ENCODE measurements at regions not wholly inside any gene's neighbourhood (a gene's known extent, or its start where the extent isn't known, plus 50 kb on each side); places are given as distances from the start of the nearest gene placed in this dataset.

DNA sequence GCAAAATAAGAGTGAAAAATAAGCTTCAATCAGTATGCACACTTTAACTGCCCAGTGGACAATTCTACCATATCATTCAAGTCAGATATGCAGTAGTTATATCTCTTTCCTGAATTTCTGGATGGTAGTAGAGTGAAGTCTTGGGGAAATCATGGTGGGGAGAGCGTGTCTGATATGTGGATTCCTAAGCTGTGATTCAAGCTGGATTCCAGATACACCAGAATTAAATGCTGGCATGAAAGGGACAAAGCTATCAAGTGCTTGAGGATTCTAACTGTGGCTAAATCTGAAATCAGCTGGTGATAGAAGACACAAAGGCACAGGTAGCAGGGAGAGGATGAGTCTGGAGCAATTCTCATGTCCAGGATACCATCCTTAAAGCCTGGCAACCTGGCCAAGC lies 323.5 kb downstream of the DUSP10 start:
- H3K9ac ChIP-seq (ENCODE audit: low read depth, low read length, poor library complexity) = no peak overlapping the region

DNA sequence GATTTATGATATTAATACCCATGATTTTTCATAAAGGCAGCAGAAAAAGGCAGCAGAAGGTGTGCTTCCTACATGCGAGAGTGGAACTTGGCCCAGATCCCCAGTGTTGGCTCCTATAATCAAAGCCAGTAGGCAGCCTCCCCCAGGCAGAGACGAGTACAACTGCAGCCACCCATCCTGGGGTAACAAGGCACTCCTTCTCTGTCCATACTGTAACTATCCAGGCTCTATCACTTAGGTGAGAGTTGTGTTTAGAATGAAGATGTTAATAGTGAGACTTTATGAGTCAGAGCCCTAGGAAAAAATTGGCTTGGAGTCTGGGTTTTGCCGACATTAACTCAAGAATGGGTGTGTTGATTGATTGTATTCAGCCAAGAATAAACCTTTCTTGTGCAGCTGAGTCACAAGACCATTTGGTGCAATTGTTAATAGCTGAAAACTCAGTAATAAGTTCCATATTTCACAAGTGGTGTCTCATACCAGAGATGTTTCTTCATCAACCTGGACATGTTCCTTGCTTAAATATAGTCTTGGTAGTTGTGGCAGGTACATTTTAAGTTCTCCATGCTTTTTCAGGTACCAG lies 322.3 kb downstream of the DUSP10 start:
- Histone ChIP-seq H2BK12ac (ENCODE audit: low read length) (no peak overlapping the region), H3K18ac (ENCODE audit: low read length) (no peak overlapping the region), H3K14ac (ENCODE audit: low read length) (no peak overlapping the region), H2BK5ac (ENCODE audit: low read length) (no peak overlapping the region), H2AFZ (ENCODE audit: low read length) (no peak overlapping the region), H3K27me3 (ENCODE audit: control insufficient read depth in 3 of 3, insufficient read depth in 3 of 3, low read depth in 1 of 3, low read length in 3 of 3) (no peaks in the 10 kb centered on the region), H3K4ac (ENCODE audit: low read length) (no peak overlapping the region), H3K27ac (replicated peaks; ENCODE audit: low read length) (no peak overlapping the region), H2AK5ac (ENCODE audit: low read depth, low read length) (no peak overlapping the region), H2BK15ac (ENCODE audit: low read length) (no peak overlapping the region), H4K8ac (ENCODE audit: low read depth, low read length) (no peak overlapping the region), H2BK120ac (ENCODE audit: low read depth, low read length) (no peak overlapping the region), H3K4me2 (ENCODE audit: insufficient read depth, low read length, poor library complexity, severe bottlenecking) (no peak overlapping the region), H3K23ac (ENCODE audit: low read depth, low read length, poor library complexity) (no peak overlapping the region), H3K36me3 (replicated peaks in 1 of 2; ENCODE audit: control insufficient read depth in 2 of 2, insufficient read depth in 2 of 2, low read length in 2 of 2) (no peaks in the 10 kb centered on the region), H3K79me1 (ENCODE audit: low read depth, low read length) (no peaks in the 10 kb centered on the region), H4K91ac (ENCODE audit: low read depth, low read length, poor library complexity) (no peak overlapping the region), H3K4me3 (ENCODE audit: low read length in 2 of 2) (no peak overlapping the region), H3K9ac (ENCODE audit: low read depth, low read length, poor library complexity) (no peak overlapping the region), H3K9me3 (replicated peaks in 1 of 2; ENCODE audit: control insufficient read depth in 2 of 2, insufficient read depth in 1 of 2, low read depth in 1 of 2, low read length in 2 of 2) (no peaks in the 10 kb centered on the region), H3K4me1 (ENCODE audit: control insufficient read depth in 2 of 2, insufficient read depth in 1 of 2, low read depth in 1 of 2, low read length in 2 of 2) (no peaks in the 10 kb centered on the region)
- no peak for DNase-seq (ENCODE audit: low spot score)
- WGBS, 2 donors (ENCODE audit: extremely low coverage in 2 of 2, insufficient read length in 2 of 2, insufficient replicate concordance in 1 of 2) = no CpG with 5 or more reads among the region's 3 CpGs

More for the DNA sequence above, 323.5 kb downstream of the DUSP10 start:
- Histone ChIP-seq H2BK12ac (ENCODE audit: low read length) (no peak overlapping the region), H3K4ac (ENCODE audit: low read length) (no peak overlapping the region), H3K27me3 (ENCODE audit: control insufficient read depth in 3 of 3, insufficient read depth in 3 of 3, low read depth in 1 of 3, low read length in 3 of 3) (no peaks in the 10 kb centered on the region), H3K9me3 (replicated peaks in 1 of 2; ENCODE audit: control insufficient read depth in 2 of 2, insufficient read depth in 1 of 2, low read depth in 1 of 2, low read length in 2 of 2) (no peaks in the 10 kb centered on the region), H3K4me3 (ENCODE audit: low read length in 2 of 2) (no peak overlapping the region), H3K23ac (ENCODE audit: low read depth, low read length, poor library complexity) (no peak overlapping the region), H2AK5ac (ENCODE audit: low read depth, low read length) (no peak overlapping the region), H2BK5ac (ENCODE audit: low read length) (no peak overlapping the region), H3K14ac (ENCODE audit: low read length) (no peak overlapping the region), H3K27ac (replicated peaks; ENCODE audit: low read length) (no peak overlapping the region), H2BK15ac (ENCODE audit: low read length) (no peak overlapping the region), H3K4me2 (ENCODE audit: insufficient read depth, low read length, poor library complexity, severe bottlenecking) (no peak overlapping the region), H3K4me1 (ENCODE audit: control insufficient read depth in 2 of 2, insufficient read depth in 1 of 2, low read depth in 1 of 2, low read length in 2 of 2) (no peaks in the 10 kb centered on the region), H3K36me3 (replicated peaks in 1 of 2; ENCODE audit: control insufficient read depth in 2 of 2, insufficient read depth in 2 of 2, low read length in 2 of 2) (no peaks in the 10 kb centered on the region), H2BK120ac (ENCODE audit: low read depth, low read length) (no peak overlapping the region), H4K8ac (ENCODE audit: low read depth, low read length) (no peak overlapping the region), H3K18ac (ENCODE audit: low read length) (no peak overlapping the region), H2AFZ (ENCODE audit: low read length) (no peak overlapping the region), H3K79me1 (ENCODE audit: low read depth, low read length) (no peaks in the 10 kb centered on the region), H4K91ac (ENCODE audit: low read depth, low read length, poor library complexity) (no peak overlapping the region)
- DNase-seq (ENCODE audit: low spot score) = no peak
- WGBS, 2 donors (ENCODE audit: extremely low coverage in 2 of 2, insufficient read length in 2 of 2, insufficient replicate concordance in 1 of 2) = no CpG with 5 or more reads among the region's 1 CpG

DNA sequence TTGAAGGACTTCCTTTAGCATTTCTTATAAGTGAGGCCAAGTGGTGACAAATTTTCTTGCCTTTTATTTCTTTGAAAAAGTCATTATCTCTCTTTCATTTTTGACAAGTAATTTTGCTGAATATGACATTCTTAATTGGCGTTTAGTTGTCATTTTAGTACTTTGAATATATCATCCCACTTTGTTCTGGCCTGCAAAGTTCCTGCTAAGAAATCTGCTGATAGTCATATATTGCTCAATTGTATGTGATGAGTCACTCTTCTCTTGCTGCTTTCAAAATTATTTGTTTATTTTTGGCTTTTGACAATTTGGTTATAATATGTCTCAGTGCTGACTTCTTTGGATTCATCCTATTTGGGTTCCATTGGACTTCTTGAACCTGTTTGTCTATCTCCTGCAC lies 312.6 kb downstream of the DUSP10 start:
- no peaks in the 10 kb centered on the region for H3K9me3 ChIP-seq (replicated peaks in 1 of 2; ENCODE audit: control insufficient read depth in 2 of 2, insufficient read depth in 1 of 2, low read depth in 1 of 2, low read length in 2 of 2)
- no peak overlapping the region for H3K9ac ChIP-seq (ENCODE audit: low read depth, low read length, poor library complexity)
- H3K4me3 ChIP-seq (ENCODE audit: low read length in 2 of 2) = no peak overlapping the region
- H2BK12ac ChIP-seq (ENCODE audit: low read length) = no peak overlapping the region
- H2BK5ac ChIP-seq (ENCODE audit: low read length) = no peak overlapping the region
- no peak overlapping the region for H4K8ac ChIP-seq (ENCODE audit: low read depth, low read length)
- no peak for DNase-seq (ENCODE audit: low spot score)
- no peaks in the 10 kb centered on the region for H3K27me3 ChIP-seq (ENCODE audit: control insufficient read depth in 3 of 3, insufficient read depth in 3 of 3, low read depth in 1 of 3, low read length in 3 of 3)
- no peak overlapping the region for H4K91ac ChIP-seq (ENCODE audit: low read depth, low read length, poor library complexity)
- WGBS, 2 donors (ENCODE audit: extremely low coverage in 2 of 2, insufficient read length in 2 of 2, insufficient replicate concordance in 1 of 2) = no CpG with 5 or more reads among the region's 1 CpG
- no peak overlapping the region for H2BK120ac ChIP-seq (ENCODE audit: low read depth, low read length)
- no peaks in the 10 kb centered on the region for H3K4me1 ChIP-seq (ENCODE audit: control insufficient read depth in 2 of 2, insufficient read depth in 1 of 2, low read depth in 1 of 2, low read length in 2 of 2)
- H2BK15ac ChIP-seq (ENCODE audit: low read length) = no peak overlapping the region
- H3K27ac ChIP-seq (replicated peaks; ENCODE audit: low read length) = no peak overlapping the region
- no peak overlapping the region for H3K4ac ChIP-seq (ENCODE audit: low read length)
- H3K14ac ChIP-seq (ENCODE audit: low read length) = no peak overlapping the region
- no peak overlapping the region for H2AFZ ChIP-seq (ENCODE audit: low read length)
- H3K23ac ChIP-seq (ENCODE audit: low read depth, low read length, poor library complexity) = no peak overlapping the region
- H3K36me3 ChIP-seq (replicated peaks in 1 of 2; ENCODE audit: control insufficient read depth in 2 of 2, insufficient read depth in 2 of 2, low read length in 2 of 2) = no peaks in the 10 kb centered on the region
- no peaks in the 10 kb centered on the region for H3K79me1 ChIP-seq (ENCODE audit: low read depth, low read length)
- no peak overlapping the region for H2AK5ac ChIP-seq (ENCODE audit: low read depth, low read length)
- H3K4me2 ChIP-seq (ENCODE audit: insufficient read depth, low read length, poor library complexity, severe bottlenecking) = no peak overlapping the region
- no peak overlapping the region for H3K18ac ChIP-seq (ENCODE audit: low read length)

DNA sequence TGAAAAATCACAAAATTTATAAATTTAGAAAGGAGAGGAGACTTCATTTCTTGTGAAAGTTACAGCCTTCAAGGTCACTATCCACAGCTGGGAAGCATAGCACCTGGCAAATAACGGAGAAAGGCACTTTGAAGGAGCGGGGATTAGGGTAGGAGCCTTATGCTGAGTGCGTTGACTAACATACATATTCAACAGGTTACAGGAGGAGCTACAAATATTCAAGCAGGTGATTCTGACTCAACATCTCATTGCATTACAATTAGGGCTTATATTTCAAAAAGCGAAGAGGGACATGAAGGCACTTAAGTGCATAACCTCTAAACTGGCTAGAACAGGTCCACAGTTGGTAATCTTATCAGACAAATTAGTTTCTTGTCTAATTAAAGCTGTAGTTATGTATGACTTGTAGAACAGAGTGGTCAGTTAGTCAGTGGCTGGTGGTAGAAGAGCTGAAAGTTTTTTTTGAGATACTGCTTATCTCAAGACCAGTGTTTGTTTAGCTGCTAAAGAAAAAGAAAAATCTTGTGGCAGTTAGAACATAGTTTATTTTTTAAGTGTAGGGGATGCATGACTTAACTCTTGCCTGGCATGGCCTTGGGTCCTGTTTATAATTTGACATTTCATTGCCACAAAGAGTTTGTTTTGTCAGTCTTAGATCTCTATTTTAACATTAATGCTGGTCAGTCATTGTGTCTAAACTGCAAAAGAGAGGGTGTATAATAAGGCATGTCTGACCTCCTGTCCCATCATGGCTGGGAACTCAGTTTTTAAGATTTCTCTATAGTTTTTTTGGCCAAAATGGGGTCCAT lies 311.5 kb downstream of the DUSP10 start:
- no peak overlapping the region for H3K4ac ChIP-seq (ENCODE audit: low read length)
- H3K4me2 ChIP-seq (ENCODE audit: insufficient read depth, low read length, poor library complexity, severe bottlenecking) = no peak overlapping the region
- H2BK120ac ChIP-seq (ENCODE audit: low read depth, low read length) = no peak overlapping the region
- H3K79me1 ChIP-seq (ENCODE audit: low read depth, low read length) = no peaks in the 10 kb centered on the region
- no peak overlapping the region for H4K8ac ChIP-seq (ENCODE audit: low read depth, low read length)
- H3K4me3 ChIP-seq (ENCODE audit: low read length in 2 of 2) = no peak overlapping the region
- H3K27ac ChIP-seq (replicated peaks; ENCODE audit: low read length) = no peak overlapping the region
- H3K9me3 ChIP-seq (replicated peaks in 1 of 2; ENCODE audit: control insufficient read depth in 2 of 2, insufficient read depth in 1 of 2, low read depth in 1 of 2, low read length in 2 of 2) = no peaks in the 10 kb centered on the region
- no peak for DNase-seq (ENCODE audit: low spot score)
- no peak overlapping the region for H4K91ac ChIP-seq (ENCODE audit: low read depth, low read length, poor library complexity)
- no peak overlapping the region for H2AK5ac ChIP-seq (ENCODE audit: low read depth, low read length)
- no peak overlapping the region for H3K9ac ChIP-seq (ENCODE audit: low read depth, low read length, poor library complexity)
- WGBS, 2 donors (ENCODE audit: extremely low coverage in 2 of 2, insufficient read length in 2 of 2, insufficient replicate concordance in 1 of 2) = no CpG with 5 or more reads among the region's 4 CpGs
- H3K14ac ChIP-seq (ENCODE audit: low read length) = no peak overlapping the region
- H2BK15ac ChIP-seq (ENCODE audit: low read length) = no peak overlapping the region
- no peak overlapping the region for H2BK12ac ChIP-seq (ENCODE audit: low read length)
- no peak overlapping the region for H3K18ac ChIP-seq (ENCODE audit: low read length)
- no peak overlapping the region for H2AFZ ChIP-seq (ENCODE audit: low read length)
- H3K36me3 ChIP-seq (replicated peaks in 1 of 2; ENCODE audit: control insufficient read depth in 2 of 2, insufficient read depth in 2 of 2, low read length in 2 of 2) = no peaks in the 10 kb centered on the region
- no peak overlapping the region for H3K23ac ChIP-seq (ENCODE audit: low read depth, low read length, poor library complexity)
- H3K4me1 ChIP-seq (ENCODE audit: control insufficient read depth in 2 of 2, insufficient read depth in 1 of 2, low read depth in 1 of 2, low read length in 2 of 2) = no peaks in the 10 kb centered on the region
- H2BK5ac ChIP-seq (ENCODE audit: low read length) = no peak overlapping the region
- H3K27me3 ChIP-seq (ENCODE audit: control insufficient read depth in 3 of 3, insufficient read depth in 3 of 3, low read depth in 1 of 3, low read length in 3 of 3) = no peaks in the 10 kb centered on the region

All from neuronal stem cell (in vitro differentiated cells).